Prostate gland (tissue), 2 donors: ENCODE measurements at regions not wholly inside any gene's neighbourhood (a gene's known extent, or its start where the extent isn't known, plus 50 kb on each side); places are given as distances from the start of the nearest gene placed in this dataset.
"Not testable (repeated sequence)": the region's sequence is repeated elsewhere in the genome, so short reads cannot be mapped to it uniquely, and the experiment has no call there.

Source experiments
- DNase-seq: peaks from one replicate; pipeline ENCODE4 v3.0.0-alpha.2; 2019; ENCODE audit warnings: low spot score
- H3K27ac ChIP-seq, 2 donors: fragments of 200-600 bp; sonication (generic); 2 replicates each; pipeline ENCODE4 v1.5.1; 2017 to 2019
- H3K27me3 ChIP-seq: fragments of 200-600 bp; sonication (generic); replicated peaks from 2 replicates; pipeline ENCODE4 v1.5.1; 2019; ENCODE audit not compliant: insufficient read depth
- H3K36me3 ChIP-seq, 2 donors: fragments of 200-600 bp; sonication (generic); 1 replicate in 1 of 2; 2 replicates in 1 of 2; pipeline versions ENCODE4 v1.5.1 to v1.8.1; 2017 to 2019
- H3K4me1 ChIP-seq: fragments of 200-600 bp; sonication (generic); replicated peaks from 2 replicates; pipeline ENCODE4 v1.5.1; 2019
- H3K4me3 ChIP-seq, 2 donors: fragments of 200-600 bp; sonication (generic); 2 replicates each; pipeline ENCODE4 v1.5.1; 2017 to 2019
- H3K9me3 ChIP-seq: fragments of 200-600 bp; sonication (generic); 2 replicates; pipeline ENCODE4 v1.5.1; 2017
- POLR2A ChIP-seq: fragments of 450-650 bp; IDR thresholded peaks from one replicate; pipeline ENCODE4 v1.6.1; 2016; ENCODE audit warnings: antibody characterized with exemption, mild to moderate bottlenecking
- POLR2AphosphoS5 ChIP-seq: sonication (generic); formaldehyde crosslinking; IDR thresholded peaks from one replicate; pipeline ENCODE4 v1.6.1; 2017; ENCODE audit warnings: antibody characterized with exemption
- WGBS: methylation state at CpG from one replicate; pipeline ENCODE4 v1.1.5; 2018; 5-methylcytosine and 5-hydroxymethylcytosine counted together
- intact Hi-C: fragments of 100-400 bp; cut with DNase I; formaldehyde crosslinking; loops from one replicate; pipeline ENCODE4 v1.14.2; 2022
- TF ChIP-seq, protein P1 (sequence below), 4 experiments: fragments of 200-600 bp in 2 of 4; fragments of 450-650 bp in 2 of 4; sonication (generic) in 2 of 4; IDR thresholded peaks; 1 replicate in 3 of 4; 2 replicates in 1 of 4; pipeline ENCODE4 v1.5.1; 2016 to 2019; ENCODE audit warnings: antibody characterized with exemption in 4 of 4, mild to moderate bottlenecking in 2 of 4, moderate library complexity in 2 of 4

DNA sequence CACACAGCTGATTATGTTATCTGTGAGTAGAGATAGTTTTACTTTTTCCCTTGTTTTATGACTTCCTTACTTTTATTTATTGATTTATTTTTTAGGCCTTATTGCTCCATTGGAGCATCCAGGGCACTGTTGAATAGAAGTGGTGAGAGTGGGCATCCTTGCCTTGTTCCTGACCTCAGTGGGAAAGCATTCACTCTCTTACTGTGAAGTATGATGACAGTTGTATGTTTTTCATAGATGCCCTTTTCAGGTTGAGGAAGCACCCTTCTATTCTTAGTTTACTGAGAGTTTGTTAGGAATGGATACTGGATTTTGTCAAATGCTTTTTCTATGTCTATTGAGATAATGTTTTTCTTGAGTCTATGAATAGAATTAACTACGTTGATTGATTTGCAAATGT, 88.6 kb downstream of the XRCC2 start:
- no peak overlapping the region for H3K27ac ChIP-seq
- H3K4me3 ChIP-seq = no peak overlapping the region
- no peak for DNase-seq
- WGBS = 70% methylated on average over 1 of the region's 1 CpG
- intact Hi-C loops = no loop called here
- H3K36me3 ChIP-seq = no peaks in the 10 kb centered on the region
- H3K9me3 ChIP-seq = no peaks in the 10 kb centered on the region
- no peaks in the 10 kb centered on the region for H3K4me1 ChIP-seq
- TF ChIP-seq, protein P1, sequence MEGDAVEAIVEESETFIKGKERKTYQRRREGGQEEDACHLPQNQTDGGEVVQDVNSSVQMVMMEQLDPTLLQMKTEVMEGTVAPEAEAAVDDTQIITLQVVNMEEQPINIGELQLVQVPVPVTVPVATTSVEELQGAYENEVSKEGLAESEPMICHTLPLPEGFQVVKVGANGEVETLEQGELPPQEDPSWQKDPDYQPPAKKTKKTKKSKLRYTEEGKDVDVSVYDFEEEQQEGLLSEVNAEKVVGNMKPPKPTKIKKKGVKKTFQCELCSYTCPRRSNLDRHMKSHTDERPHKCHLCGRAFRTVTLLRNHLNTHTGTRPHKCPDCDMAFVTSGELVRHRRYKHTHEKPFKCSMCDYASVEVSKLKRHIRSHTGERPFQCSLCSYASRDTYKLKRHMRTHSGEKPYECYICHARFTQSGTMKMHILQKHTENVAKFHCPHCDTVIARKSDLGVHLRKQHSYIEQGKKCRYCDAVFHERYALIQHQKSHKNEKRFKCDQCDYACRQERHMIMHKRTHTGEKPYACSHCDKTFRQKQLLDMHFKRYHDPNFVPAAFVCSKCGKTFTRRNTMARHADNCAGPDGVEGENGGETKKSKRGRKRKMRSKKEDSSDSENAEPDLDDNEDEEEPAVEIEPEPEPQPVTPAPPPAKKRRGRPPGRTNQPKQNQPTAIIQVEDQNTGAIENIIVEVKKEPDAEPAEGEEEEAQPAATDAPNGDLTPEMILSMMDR (IDR thresholded peaks at IDR 0.05) = no peak
- no peak for TF ChIP-seq POLR2A
- TF ChIP-seq POLR2AphosphoS5 = no peak
- no peaks in the 10 kb centered on the region for H3K27me3 ChIP-seq

DNA sequence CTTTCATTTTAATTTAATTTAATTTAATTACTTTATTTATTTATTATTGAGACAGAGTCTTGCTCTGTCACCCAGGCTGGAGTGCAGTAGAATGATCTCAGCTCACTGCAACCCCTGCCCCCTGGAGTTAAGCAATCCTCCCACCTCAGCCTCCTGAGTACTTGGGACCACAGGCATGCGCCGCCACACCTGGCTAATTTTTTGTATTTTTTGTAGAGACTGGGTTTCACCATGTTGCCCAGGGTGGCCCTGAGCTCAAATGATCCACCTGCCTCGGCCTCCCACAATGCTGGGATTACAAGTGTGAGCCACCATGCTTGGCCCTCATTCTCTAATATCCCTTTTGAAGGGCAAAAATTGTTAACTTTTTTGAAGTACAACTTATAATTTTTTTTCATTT, 92.9 kb downstream of the XRCC2 start:
- no peak for DNase-seq

DNA sequence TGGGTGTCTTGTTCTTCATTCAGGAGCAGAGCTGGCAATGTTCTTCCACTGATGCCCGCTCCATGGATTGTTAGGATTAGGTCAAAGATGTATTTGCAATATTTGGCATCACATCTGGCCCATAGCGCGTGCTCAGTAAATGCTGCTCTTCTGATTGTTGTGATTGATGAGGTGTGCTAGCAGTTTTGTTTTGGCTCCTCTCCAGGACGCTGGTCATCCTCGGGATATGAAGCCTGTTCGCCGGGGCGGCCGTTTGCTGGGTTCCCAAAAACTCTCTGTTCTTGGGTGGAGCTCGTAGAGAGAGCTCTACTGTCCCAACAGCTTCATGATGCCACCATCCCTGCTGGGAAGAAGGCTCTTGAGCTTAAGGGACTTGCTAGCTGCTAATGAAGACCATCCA, 96.9 kb downstream of the XRCC2 start:
- Histone ChIP-seq H3K4me3 (no peak overlapping the region), H3K36me3 (no peaks in the 10 kb centered on the region), H3K9me3 (no peaks in the 10 kb centered on the region), H3K27me3 (no peaks in the 10 kb centered on the region), H3K4me1 (no peaks in the 10 kb centered on the region), H3K27ac (no peak overlapping the region)
- DNase-seq = no peak
- TF ChIP-seq, protein P1 (IDR thresholded peaks at IDR 0.05) = no peak
- TF ChIP-seq POLR2A = no peak
- no peak for TF ChIP-seq POLR2AphosphoS5
- 80% methylated on average over 10 of the region's 10 CpGs for WGBS
- intact Hi-C loops = no loop called here

More for the DNA sequence above, 92.9 kb downstream of the XRCC2 start:
- Histone ChIP-seq H3K4me3 (no peak overlapping the region), H3K27me3 (no peaks in the 10 kb centered on the region), H3K4me1 (no peaks in the 10 kb centered on the region), H3K36me3 (no peaks in the 10 kb centered on the region), H3K9me3 (no peaks in the 10 kb centered on the region), H3K27ac (no peak overlapping the region)
- intact Hi-C loops = no loop called here
- TF ChIP-seq, protein P1 (IDR thresholded peaks at IDR 0.05) = no peak
- no peak for TF ChIP-seq POLR2AphosphoS5
- no peak for TF ChIP-seq POLR2A
- WGBS = 64% methylated on average over 3 of the region's 3 CpGs

DNA sequence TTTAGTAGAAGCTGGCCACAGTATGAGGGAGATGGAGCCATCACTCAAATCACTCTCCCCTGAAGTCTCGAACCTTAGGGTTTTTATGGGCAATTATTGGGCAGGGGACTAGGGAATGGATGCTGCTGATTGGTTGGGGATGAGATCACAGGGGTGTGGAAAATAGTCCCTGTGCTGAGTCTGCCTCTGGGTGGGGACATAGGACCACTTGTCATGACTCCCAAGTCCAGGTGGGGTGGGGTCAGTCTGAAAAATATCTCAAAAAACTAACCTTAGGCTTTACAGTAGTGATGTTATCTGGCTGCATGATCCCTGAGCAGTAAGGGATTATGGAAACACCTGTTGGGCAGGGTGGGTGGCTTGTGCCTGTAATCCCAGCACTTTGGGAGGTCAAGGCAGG, 98.6 kb downstream of the XRCC2 start:
- Histone ChIP-seq H3K4me3 (no peak overlapping the region), H3K27ac (no peak overlapping the region), H3K36me3 (no peaks in the 10 kb centered on the region), H3K27me3 (no peaks in the 10 kb centered on the region), H3K9me3 (no peaks in the 10 kb centered on the region), H3K4me1 (no peaks in the 10 kb centered on the region)
- intact Hi-C loops = no loop called here
- TF ChIP-seq, protein P1 (IDR thresholded peaks at IDR 0.05) = no peak
- TF ChIP-seq POLR2A (no peak), POLR2AphosphoS5 (no peak)
- WGBS = 0% methylated on average over 1 of the region's 1 CpG
- DNase-seq = no peak

DNA sequence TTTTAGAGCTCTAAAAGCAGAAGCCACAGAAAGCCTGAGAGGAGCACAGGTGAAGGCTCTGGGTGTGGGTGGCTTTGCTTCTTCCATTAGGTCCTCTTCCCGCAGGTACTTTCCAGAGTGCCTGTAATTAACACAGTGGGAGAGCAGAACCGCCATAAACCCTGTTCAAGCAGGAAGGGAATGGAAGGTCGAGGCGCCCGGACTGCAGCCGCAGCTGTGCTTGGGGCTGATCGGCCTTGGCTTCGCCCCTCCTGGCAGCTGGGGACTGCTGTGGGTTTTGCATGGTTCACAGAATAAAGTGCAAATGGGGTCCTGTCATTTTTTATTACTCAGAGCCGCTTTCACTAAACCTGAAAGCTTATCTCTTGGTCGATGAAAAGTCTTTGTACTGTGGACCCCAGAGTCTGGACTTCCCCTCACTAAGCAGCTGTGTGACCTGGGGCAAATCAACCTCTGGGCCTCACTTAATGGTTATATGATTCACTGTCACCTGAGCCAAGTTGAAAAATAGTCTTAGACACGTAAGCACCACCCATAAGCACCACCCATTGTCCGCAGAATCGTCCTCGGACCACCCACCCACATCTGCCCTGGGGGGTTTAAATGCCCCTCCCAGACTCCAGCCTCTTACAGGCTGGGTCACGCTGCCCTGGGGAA, 100.9 kb downstream of the XRCC2 start:
- WGBS = 47% methylated on average over 13 of the region's 15 CpGs
- Histone ChIP-seq H3K4me3 (no peak overlapping the region), H3K36me3 (no peaks in the 10 kb centered on the region), H3K9me3 (no peaks in the 10 kb centered on the region), H3K4me1 (no peaks in the 10 kb centered on the region), H3K27me3 (no peaks in the 10 kb centered on the region), H3K27ac (no peak overlapping the region)
- intact Hi-C loops = no loop called here
- DNase-seq = no peak
- TF ChIP-seq, protein P1 (IDR thresholded peaks at IDR 0.05) = no peak
- no peak for TF ChIP-seq POLR2A
- no peak for TF ChIP-seq POLR2AphosphoS5

DNA sequence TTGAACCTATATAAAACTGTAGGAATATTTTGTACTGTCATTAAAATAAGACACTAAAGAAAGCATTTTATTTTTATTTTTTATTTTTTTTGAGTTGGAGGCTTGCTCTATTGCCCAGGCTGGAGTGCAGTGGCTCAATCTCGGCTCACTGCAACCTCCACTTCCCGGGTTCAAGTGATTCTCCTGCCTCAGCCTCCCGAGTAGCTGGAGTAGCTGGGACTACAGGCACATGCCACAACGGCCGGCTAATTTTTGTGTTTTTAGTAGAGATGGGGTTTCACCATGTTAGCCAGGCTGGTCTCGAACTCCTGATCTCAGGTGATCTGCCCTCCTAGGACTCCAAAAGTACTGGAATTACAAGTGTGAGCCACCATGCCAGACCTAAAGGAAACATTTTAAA, 102.8 kb downstream of the XRCC2 start:
- not testable (repeated sequence) for DNase-seq

More for the DNA sequence above, 102.8 kb downstream of the XRCC2 start:
- H3K27ac ChIP-seq, H3K4me3 ChIP-seq, intact Hi-C loops, H3K27me3 ChIP-seq, H3K4me1 ChIP-seq, H3K36me3 ChIP-seq, H3K9me3 ChIP-seq: not testable (repeated sequence)
- WGBS = 87% methylated on average over 6 of the region's 6 CpGs
